ENCODE measurements at regions not wholly inside any gene's neighbourhood (a gene's known extent, or its start where the extent isn't known, plus 50 kb on each side); places are given as distances from the start of the nearest gene placed in this dataset.
"Not testable (repeated sequence)": the region's sequence is repeated elsewhere in the genome, so short reads cannot be mapped to it uniquely, and the experiment has no call there.

DNA sequence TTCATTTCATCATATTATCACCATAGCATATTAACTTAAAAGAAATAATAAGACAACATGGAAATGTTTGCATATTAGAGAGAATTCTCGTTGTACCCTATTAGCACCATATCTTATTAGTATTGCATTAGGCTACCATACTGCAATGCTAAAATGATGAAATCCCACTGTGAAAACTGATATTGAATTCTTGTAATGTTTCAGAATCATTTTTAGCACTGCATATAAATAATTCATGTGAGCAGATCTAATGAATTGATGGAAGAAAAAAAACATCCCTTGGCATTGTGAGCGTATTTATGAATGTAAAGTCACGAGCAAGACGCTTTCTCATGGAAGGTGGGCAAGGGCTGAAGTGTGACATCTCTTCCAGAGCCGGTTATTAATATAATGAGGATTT lies 257.1 kb upstream of the PTBP2 start:
- Mint-ChIP-seq H3K27ac (ENCODE audit: unreplicated experiment) (no peak overlapping the region), H3K4me1 (ENCODE audit: low read depth, unreplicated experiment) (no peaks in the 10 kb centered on the region), H3K27me3 (ENCODE audit: unreplicated experiment) (no peaks in the 10 kb centered on the region), H3K9me3 (ENCODE audit: unreplicated experiment) (no peaks in the 10 kb centered on the region), H3K4me3 (ENCODE audit: unreplicated experiment) (no peak overlapping the region), H3K36me3 (ENCODE audit: unreplicated experiment) (no peaks in the 10 kb centered on the region)
- TF ChIP-seq, protein P1, sequence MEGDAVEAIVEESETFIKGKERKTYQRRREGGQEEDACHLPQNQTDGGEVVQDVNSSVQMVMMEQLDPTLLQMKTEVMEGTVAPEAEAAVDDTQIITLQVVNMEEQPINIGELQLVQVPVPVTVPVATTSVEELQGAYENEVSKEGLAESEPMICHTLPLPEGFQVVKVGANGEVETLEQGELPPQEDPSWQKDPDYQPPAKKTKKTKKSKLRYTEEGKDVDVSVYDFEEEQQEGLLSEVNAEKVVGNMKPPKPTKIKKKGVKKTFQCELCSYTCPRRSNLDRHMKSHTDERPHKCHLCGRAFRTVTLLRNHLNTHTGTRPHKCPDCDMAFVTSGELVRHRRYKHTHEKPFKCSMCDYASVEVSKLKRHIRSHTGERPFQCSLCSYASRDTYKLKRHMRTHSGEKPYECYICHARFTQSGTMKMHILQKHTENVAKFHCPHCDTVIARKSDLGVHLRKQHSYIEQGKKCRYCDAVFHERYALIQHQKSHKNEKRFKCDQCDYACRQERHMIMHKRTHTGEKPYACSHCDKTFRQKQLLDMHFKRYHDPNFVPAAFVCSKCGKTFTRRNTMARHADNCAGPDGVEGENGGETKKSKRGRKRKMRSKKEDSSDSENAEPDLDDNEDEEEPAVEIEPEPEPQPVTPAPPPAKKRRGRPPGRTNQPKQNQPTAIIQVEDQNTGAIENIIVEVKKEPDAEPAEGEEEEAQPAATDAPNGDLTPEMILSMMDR (IDR thresholded peaks at IDR 0.05; ENCODE audit: partially characterized antibody, unreplicated experiment), result no peak
- DNase-seq, result no peak

- no peaks in the 10 kb centered on the region for H3K9me3 Mint-ChIP-seq (ENCODE audit: unreplicated experiment)
- no peaks in the 10 kb centered on the region for H3K27me3 Mint-ChIP-seq (ENCODE audit: unreplicated experiment)
Measured at GRCh38 chr1:96464991-96465390, 256.6 kb upstream of the PTBP2 start.

GRCh38 chr1:96465441-96465840 lies 256.1 kb upstream of the PTBP2 start:
- Mint-ChIP-seq H3K36me3 (ENCODE audit: unreplicated experiment) (no peaks in the 10 kb centered on the region), H3K27me3 (ENCODE audit: unreplicated experiment) (no peaks in the 10 kb centered on the region), H3K27ac (ENCODE audit: unreplicated experiment) (no peak overlapping the region), H3K9me3 (ENCODE audit: unreplicated experiment) (no peaks in the 10 kb centered on the region), H3K4me3 (ENCODE audit: unreplicated experiment) (no peak overlapping the region), H3K4me1 (ENCODE audit: low read depth, unreplicated experiment) (no peaks in the 10 kb centered on the region)
- no peak for DNase-seq
- TF ChIP-seq, protein P1 (IDR thresholded peaks at IDR 0.05; ENCODE audit: partially characterized antibody, unreplicated experiment), result no peak

More at GRCh38 chr1:96464991-96465390, 256.6 kb upstream of the PTBP2 start:
- TF ChIP-seq, protein P1 (IDR thresholded peaks at IDR 0.05; ENCODE audit: partially characterized antibody, unreplicated experiment), result no peak
- Mint-ChIP-seq H3K4me1 (ENCODE audit: low read depth, unreplicated experiment) (no peaks in the 10 kb centered on the region), H3K36me3 (ENCODE audit: unreplicated experiment) (no peaks in the 10 kb centered on the region), H3K4me3 (ENCODE audit: unreplicated experiment) (no peak overlapping the region), H3K27ac (ENCODE audit: unreplicated experiment) (no peak overlapping the region)
- no peak for DNase-seq

- Mint-ChIP-seq H3K27ac (ENCODE audit: unreplicated experiment) (no peak overlapping the region), H3K4me3 (ENCODE audit: unreplicated experiment) (no peak overlapping the region), H3K4me1 (ENCODE audit: low read depth, unreplicated experiment) (no peaks in the 10 kb centered on the region), H3K36me3 (ENCODE audit: unreplicated experiment) (peaks cover 8% of the 10 kb centered on the region), H3K9me3 (ENCODE audit: unreplicated experiment) (no peaks in the 10 kb centered on the region), H3K27me3 (ENCODE audit: unreplicated experiment) (no peaks in the 10 kb centered on the region)
- TF ChIP-seq, protein P1 (IDR thresholded peaks at IDR 0.05; ENCODE audit: partially characterized antibody, unreplicated experiment), result no peak
- no peak for DNase-seq
Measured at GRCh38 chr1:96466842-96467241, 254.7 kb upstream of the PTBP2 start.

DNA sequence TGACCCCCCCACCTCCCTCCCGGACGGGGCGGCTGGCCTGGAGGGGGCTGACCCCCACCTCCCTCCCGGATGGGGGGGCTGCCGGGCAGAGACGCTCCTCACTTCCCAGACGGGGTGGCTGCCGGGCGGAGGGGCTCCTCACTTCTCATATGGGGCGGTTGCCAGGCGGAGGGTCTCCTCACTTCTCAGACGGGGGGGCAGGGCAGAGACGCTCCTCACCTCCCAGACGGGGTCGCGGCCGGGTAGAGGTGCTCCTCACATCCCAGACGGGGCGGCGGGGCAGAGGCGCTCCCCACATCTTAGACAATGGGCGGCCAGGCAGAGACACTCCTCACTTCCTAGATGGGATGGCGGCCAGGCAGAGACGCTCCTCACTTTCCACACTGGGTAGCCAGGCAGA lies 251.9 kb upstream of the PTBP2 start:
- H3K36me3 Mint-ChIP-seq (ENCODE audit: unreplicated experiment); H3K9me3 Mint-ChIP-seq (ENCODE audit: unreplicated experiment); H3K4me1 Mint-ChIP-seq (ENCODE audit: low read depth, unreplicated experiment); H3K27me3 Mint-ChIP-seq (ENCODE audit: unreplicated experiment); H3K27ac Mint-ChIP-seq (ENCODE audit: unreplicated experiment); DNase-seq; H3K4me3 Mint-ChIP-seq (ENCODE audit: unreplicated experiment): not testable (repeated sequence)

DNA sequence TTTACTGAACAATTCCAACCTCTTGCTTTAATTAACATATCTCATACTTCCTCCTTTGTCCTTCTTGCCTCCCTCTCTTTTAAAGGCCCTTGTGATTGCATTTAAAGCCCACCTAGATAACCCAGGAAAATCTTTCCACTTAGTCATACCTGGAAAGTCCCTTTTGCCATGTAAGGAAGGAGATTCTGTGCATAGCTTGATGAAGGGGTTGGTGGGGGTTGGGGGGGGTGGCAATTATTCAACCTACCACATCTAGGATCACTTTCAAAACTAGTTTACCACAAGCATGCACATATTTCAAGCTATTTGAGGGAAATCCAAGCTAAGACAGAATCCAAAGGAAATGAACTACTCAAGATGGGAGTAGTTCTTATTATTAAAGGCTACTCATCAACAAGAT lies 249.1 kb upstream of the PTBP2 start:
- H3K36me3 Mint-ChIP-seq (ENCODE audit: unreplicated experiment), result peaks cover 12% of the 10 kb centered on the region
- peaks cover 2% of the 10 kb centered on the region for H3K27me3 Mint-ChIP-seq (ENCODE audit: unreplicated experiment)
- no peaks in the 10 kb centered on the region for H3K9me3 Mint-ChIP-seq (ENCODE audit: unreplicated experiment)
- H3K27ac Mint-ChIP-seq (ENCODE audit: unreplicated experiment), result no peak overlapping the region
- TF ChIP-seq, protein P1 (IDR thresholded peaks at IDR 0.05; ENCODE audit: partially characterized antibody, unreplicated experiment), result no peak
- no peak overlapping the region for H3K4me3 Mint-ChIP-seq (ENCODE audit: unreplicated experiment)
- H3K4me1 Mint-ChIP-seq (ENCODE audit: low read depth, unreplicated experiment), result no peaks in the 10 kb centered on the region
- DNase-seq, result no peak
